ENCODE measurements at regions not wholly inside any gene's neighbourhood (a gene's known extent, or its start where the extent isn't known, plus 50 kb on each side); places are given as distances from the start of the nearest gene placed in this dataset.

DNA sequence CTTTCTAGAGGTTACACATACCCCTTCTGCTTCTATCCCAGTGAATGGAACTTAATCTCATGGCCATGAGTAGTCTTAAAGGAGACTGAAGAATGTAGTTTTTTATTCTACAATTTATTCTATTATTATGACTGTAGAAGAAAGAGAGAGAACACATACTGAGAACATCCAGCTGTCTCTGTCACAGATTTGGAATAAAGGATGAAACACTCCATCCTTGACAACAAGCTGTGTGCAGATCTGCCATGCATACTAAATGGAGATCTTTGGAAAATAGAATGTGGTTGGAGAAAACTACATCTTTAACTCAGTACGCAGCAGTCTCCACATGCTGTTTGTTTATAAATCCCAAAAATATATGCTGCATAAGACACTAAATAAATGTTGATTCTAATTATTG lies 54.1 kb upstream of the NUDT7 start:
- DNase-seq, result no peak

DNA sequence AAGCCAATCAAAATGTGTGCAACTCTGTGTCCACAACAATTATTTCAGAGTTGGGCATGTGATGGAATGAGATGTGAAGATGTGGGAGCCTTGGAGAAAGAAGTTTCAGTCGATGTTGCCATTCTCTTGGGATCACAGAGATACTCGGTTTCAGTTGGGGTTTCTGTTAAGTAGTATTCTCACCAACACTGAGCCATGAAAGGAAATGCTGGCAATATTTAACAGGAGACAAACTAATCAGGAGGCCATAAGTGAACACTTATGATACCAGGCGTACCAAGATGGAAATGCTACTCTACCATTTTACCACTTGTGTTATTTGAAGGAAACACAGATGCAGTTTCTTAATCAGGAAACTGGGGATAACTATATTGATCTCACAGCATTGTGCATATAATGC lies 53.3 kb upstream of the NUDT7 start:
- DNase-seq, result no peak
